ENCODE measurements at regions not wholly inside any gene's neighbourhood (a gene's known extent, or its start where the extent isn't known, plus 50 kb on each side); places are given as distances from the start of the nearest gene placed in this dataset.

GRCh38 chr2:17311771-17312511 lies 206.3 kb downstream of the RAD51AP2 start:
- TF ChIP-seq EZH2 (IDR thresholded peaks at IDR 0.05) (no peak), RAD21 (IDR thresholded peaks at IDR 0.05; ENCODE audit: low read depth) (no peak), CTCF (IDR thresholded peaks at IDR 0.05 in 2 of 3, conservative IDR thresholded peaks at IDR 0.05 in 1 of 3; ENCODE audit: borderline replicate concordance in 1 of 3, insufficient read depth in 1 of 3, low read depth in 2 of 3, low read length in 2 of 3) (no peak), ZFX (IDR thresholded peaks at IDR 0.05) (no peak), EZH2phosphoT487 (IDR thresholded peaks at IDR 0.05; ENCODE audit: borderline replicate concordance) (no peak), YY1 (IDR thresholded peaks at IDR 0.05; ENCODE audit: extremely low read depth, insufficient replicate concordance, low read depth, low read length) (no peak), JUND (IDR thresholded peaks at IDR 0.05) (no peak), POLR2A (IDR thresholded peaks at IDR 0.05; ENCODE audit: borderline replicate concordance, extremely low read depth, insufficient read depth, insufficient read length) (no peak), SIN3A (IDR thresholded peaks at IDR 0.05; ENCODE audit: low read depth) (no peak)
- TF ChIP-seq, protein P1, sequence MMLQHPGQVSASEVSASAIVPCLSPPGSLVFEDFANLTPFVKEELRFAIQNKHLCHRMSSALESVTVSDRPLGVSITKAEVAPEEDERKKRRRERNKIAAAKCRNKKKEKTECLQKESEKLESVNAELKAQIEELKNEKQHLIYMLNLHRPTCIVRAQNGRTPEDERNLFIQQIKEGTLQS (IDR thresholded peaks at IDR 0.05), result no peak
- TF ChIP-seq, protein P2, sequence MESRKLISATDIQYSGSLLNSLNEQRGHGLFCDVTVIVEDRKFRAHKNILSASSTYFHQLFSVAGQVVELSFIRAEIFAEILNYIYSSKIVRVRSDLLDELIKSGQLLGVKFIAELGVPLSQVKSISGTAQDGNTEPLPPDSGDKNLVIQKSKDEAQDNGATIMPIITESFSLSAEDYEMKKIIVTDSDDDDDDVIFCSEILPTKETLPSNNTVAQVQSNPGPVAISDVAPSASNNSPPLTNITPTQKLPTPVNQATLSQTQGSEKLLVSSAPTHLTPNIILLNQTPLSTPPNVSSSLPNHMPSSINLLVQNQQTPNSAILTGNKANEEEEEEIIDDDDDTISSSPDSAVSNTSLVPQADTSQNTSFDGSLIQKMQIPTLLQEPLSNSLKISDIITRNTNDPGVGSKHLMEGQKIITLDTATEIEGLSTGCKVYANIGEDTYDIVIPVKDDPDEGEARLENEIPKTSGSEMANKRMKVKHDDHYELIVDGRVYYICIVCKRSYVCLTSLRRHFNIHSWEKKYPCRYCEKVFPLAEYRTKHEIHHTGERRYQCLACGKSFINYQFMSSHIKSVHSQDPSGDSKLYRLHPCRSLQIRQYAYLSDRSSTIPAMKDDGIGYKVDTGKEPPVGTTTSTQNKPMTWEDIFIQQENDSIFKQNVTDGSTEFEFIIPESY (IDR thresholded peaks at IDR 0.05; ENCODE audit: extremely low read depth, insufficient replicate concordance, low read length), result no peak
- TF ChIP-seq, protein P3, sequence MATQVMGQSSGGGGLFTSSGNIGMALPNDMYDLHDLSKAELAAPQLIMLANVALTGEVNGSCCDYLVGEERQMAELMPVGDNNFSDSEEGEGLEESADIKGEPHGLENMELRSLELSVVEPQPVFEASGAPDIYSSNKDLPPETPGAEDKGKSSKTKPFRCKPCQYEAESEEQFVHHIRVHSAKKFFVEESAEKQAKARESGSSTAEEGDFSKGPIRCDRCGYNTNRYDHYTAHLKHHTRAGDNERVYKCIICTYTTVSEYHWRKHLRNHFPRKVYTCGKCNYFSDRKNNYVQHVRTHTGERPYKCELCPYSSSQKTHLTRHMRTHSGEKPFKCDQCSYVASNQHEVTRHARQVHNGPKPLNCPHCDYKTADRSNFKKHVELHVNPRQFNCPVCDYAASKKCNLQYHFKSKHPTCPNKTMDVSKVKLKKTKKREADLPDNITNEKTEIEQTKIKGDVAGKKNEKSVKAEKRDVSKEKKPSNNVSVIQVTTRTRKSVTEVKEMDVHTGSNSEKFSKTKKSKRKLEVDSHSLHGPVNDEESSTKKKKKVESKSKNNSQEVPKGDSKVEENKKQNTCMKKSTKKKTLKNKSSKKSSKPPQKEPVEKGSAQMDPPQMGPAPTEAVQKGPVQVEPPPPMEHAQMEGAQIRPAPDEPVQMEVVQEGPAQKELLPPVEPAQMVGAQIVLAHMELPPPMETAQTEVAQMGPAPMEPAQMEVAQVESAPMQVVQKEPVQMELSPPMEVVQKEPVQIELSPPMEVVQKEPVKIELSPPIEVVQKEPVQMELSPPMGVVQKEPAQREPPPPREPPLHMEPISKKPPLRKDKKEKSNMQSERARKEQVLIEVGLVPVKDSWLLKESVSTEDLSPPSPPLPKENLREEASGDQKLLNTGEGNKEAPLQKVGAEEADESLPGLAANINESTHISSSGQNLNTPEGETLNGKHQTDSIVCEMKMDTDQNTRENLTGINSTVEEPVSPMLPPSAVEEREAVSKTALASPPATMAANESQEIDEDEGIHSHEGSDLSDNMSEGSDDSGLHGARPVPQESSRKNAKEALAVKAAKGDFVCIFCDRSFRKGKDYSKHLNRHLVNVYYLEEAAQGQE (IDR thresholded peaks at IDR 0.05; ENCODE audit: low read depth), result no peak

Measured in HCT116 (cell line).